Right lobe of liver (tissue), 6 donors: ENCODE measurements at regions not wholly inside any gene's neighbourhood (a gene's known extent, or its start where the extent isn't known, plus 50 kb on each side); places are given as distances from the start of the nearest gene placed in this dataset.

Source experiments
- ATAC-seq, 4 donors: fragments of 200-7000 bp; cut with Tn5 transposase; one replicate each; pipeline ENCODE4 v1.9.1; 2020; ENCODE audit warnings: mild to moderate bottlenecking in 4 of 4, moderate library complexity in 4 of 4
- DNase-seq, 3 donors: peaks; one replicate each; pipeline ENCODE4 v3.0.0-alpha.2; 2020
- H3K27ac ChIP-seq, 3 donors: fragments of 200-600 bp; one replicate each; pipeline ENCODE4 v1.8.0; 2022
- H3K27me3 ChIP-seq, 2 donors: fragments of 200-600 bp; one replicate each; pipeline ENCODE4 v1.8.0; 2022
- H3K36me3 ChIP-seq, 4 donors: fragments of 200-600 bp; sonication (generic) in 1 of 4; one replicate each; pipeline versions ENCODE4 v1.5.1 to v1.8.0; 2017 to 2022; ENCODE audit warnings: control low read depth in 1 of 4
- H3K4me1 ChIP-seq, 4 donors: fragments of 200-600 bp; sonication (generic) in 1 of 4; one replicate each; pipeline versions ENCODE4 v1.5.1 to v1.8.0; 2017 to 2022; ENCODE audit warnings: control low read depth in 1 of 4
- H3K4me3 ChIP-seq, 3 donors: fragments of 200-600 bp; one replicate each; pipeline ENCODE4 v1.8.0; 2022
- H3K9me3 ChIP-seq, 4 donors: fragments of 200-600 bp; sonication (generic) in 1 of 4; one replicate each; pipeline versions ENCODE4 v1.5.1 to v1.8.0; 2017 to 2022; ENCODE audit warnings: control low read depth in 1 of 4
- POLR2A ChIP-seq: fragments of 450-650 bp; IDR thresholded peaks from one replicate; pipeline ENCODE4 v1.6.1; 2017; ENCODE audit warnings: antibody characterized with exemption, mild to moderate bottlenecking
- WGBS: methylation state at CpG from one replicate; pipeline ENCODE4 v1.1.6; 2018; ENCODE audit warnings: low coverage, low lambda C conversion rate; ENCODE audit not compliant: insufficient coverage; ENCODE audit errors: missing lambda C conversion rate; 5-methylcytosine and 5-hydroxymethylcytosine counted together
- intact Hi-C, 2 donors: fragments of 100-400 bp; cut with DNase I; formaldehyde crosslinking; loops; one replicate each; pipeline versions ENCODE4 v1.11.2 to v1.14.1; 2022
- TF ChIP-seq, protein P1 (sequence below), 4 donors: fragments of 200-600 bp in 3 of 4; fragments of 450-650 bp in 1 of 4; IDR thresholded peaks; one replicate each; pipeline versions ENCODE4 v1.5.1 to v1.8.0; 2016 to 2022; ENCODE audit warnings: antibody characterized with exemption in 4 of 4, mild to moderate bottlenecking in 2 of 4
- donor health status: DM: no; HTN: yes; CAD: no.
- donor health status: DM: no; HTN: no; CAD: no.
- donor health status: DM: no; HTN: no; CAD: no.
- donor health status: DM: no; HTN: yes; CAD: no.
- donor health status: DM: no; HTN: yes; CAD: no.

- DNase-seq = no peak
- Histone ChIP-seq H3K36me3 (no peaks in the 10 kb centered on the region), H3K4me3 (no peak overlapping the region), H3K27me3 (no peaks in the 10 kb centered on the region), H3K4me1 (no peaks in the 10 kb centered on the region), H3K27ac (no peak overlapping the region), H3K9me3 (no peaks in the 10 kb centered on the region)
- TF ChIP-seq POLR2A = no peak
- TF ChIP-seq, protein P1, sequence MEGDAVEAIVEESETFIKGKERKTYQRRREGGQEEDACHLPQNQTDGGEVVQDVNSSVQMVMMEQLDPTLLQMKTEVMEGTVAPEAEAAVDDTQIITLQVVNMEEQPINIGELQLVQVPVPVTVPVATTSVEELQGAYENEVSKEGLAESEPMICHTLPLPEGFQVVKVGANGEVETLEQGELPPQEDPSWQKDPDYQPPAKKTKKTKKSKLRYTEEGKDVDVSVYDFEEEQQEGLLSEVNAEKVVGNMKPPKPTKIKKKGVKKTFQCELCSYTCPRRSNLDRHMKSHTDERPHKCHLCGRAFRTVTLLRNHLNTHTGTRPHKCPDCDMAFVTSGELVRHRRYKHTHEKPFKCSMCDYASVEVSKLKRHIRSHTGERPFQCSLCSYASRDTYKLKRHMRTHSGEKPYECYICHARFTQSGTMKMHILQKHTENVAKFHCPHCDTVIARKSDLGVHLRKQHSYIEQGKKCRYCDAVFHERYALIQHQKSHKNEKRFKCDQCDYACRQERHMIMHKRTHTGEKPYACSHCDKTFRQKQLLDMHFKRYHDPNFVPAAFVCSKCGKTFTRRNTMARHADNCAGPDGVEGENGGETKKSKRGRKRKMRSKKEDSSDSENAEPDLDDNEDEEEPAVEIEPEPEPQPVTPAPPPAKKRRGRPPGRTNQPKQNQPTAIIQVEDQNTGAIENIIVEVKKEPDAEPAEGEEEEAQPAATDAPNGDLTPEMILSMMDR (IDR thresholded peaks at IDR 0.05) = no peak
- WGBS = 89% methylated on average over 3 of the region's 3 CpGs
- ATAC-seq = no peak
- intact Hi-C loops = no loop called here
These were observed 65.3 kb upstream of the MAGI3 start for GRCh38 chr1:113325022-113325421.

GRCh38 chr1:113326976-113327375 lies 63.3 kb upstream of the MAGI3 start:
- Histone ChIP-seq H3K4me3 (no peak overlapping the region), H3K27ac (no peak overlapping the region), H3K4me1 (no peaks in the 10 kb centered on the region), H3K9me3 (no peaks in the 10 kb centered on the region), H3K27me3 (no peaks in the 10 kb centered on the region), H3K36me3 (no peaks in the 10 kb centered on the region)
- 100% methylated on average over 2 of the region's 2 CpGs for WGBS
- TF ChIP-seq, protein P1 (IDR thresholded peaks at IDR 0.05) = no peak
- no peak for TF ChIP-seq POLR2A
- intact Hi-C loops = no loop called here
- no peak for DNase-seq
- ATAC-seq = no peak

DNA sequence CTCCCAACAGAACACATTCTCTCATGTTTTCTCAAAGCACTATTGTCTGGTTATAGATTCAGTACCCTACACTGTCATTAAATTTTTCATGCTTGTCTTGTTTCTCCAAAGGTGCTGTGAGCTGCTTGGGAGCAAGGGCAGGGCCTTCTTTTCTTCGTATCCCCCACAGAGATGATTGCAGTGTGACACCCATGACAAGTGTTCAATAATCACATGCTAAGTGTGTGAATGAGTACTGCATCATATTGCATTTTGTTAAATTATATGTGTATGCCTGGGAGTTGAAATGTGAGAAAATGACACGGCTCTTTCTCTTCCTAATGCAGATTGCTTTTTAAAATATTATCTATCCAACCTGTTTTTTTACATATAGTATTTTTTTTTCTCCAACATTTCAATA lies 57.3 kb upstream of the MAGI3 start:
- 69% methylated on average over 2 of the region's 2 CpGs for whole genome bisulfite sequencing
- no peak for DNase-seq
- no peak for ATAC-seq
- Histone ChIP-seq H3K9me3 (no peaks in the 10 kb centered on the region), H3K4me3 (no peak overlapping the region), H3K4me1 (no peaks in the 10 kb centered on the region), H3K27ac (no peak overlapping the region), H3K36me3 (no peaks in the 10 kb centered on the region), H3K27me3 (no peaks in the 10 kb centered on the region)
- intact Hi-C loops = no loop called here
- TF ChIP-seq, protein P1 (IDR thresholded peaks at IDR 0.05) = no peak
- no peak for TF ChIP-seq POLR2A

- DNase-seq = no peak
- 69% methylated on average over 1 of the region's 1 CpG for WGBS
- intact Hi-C loops = no loop called here
- Histone ChIP-seq H3K4me1 (no peaks in the 10 kb centered on the region), H3K27me3 (no peaks in the 10 kb centered on the region), H3K4me3 (no peak overlapping the region), H3K36me3 (no peaks in the 10 kb centered on the region), H3K27ac (no peak overlapping the region), H3K9me3 (no peaks in the 10 kb centered on the region)
- no peak for ATAC-seq
- no peak for TF ChIP-seq POLR2A
- TF ChIP-seq, protein P1 (IDR thresholded peaks at IDR 0.05) = no peak
These were observed 50.3 kb upstream of the MAGI3 start for GRCh38 chr1:113340038-113340437.
